ENCODE measurements at regions not wholly inside any gene's neighbourhood (a gene's known extent, or its start where the extent isn't known, plus 50 kb on each side); places are given as distances from the start of the nearest gene placed in this dataset.

GRCh38 chr3:25913179-25913578, 123.3 kb downstream of the OXSM start (continued):
- TF ChIP-seq GTF2F1 (IDR thresholded peaks at IDR 0.05; ENCODE audit: borderline replicate concordance, low read depth, low read length) (no peak), RNF2 (IDR thresholded peaks at IDR 0.05; ENCODE audit: borderline replicate concordance, low read depth, low read length, missing control alignments, poor library complexity, severe bottlenecking) (no peak), YY1 (IDR thresholded peaks at IDR 0.05; ENCODE audit: low read depth, low read length) (no peak), E2F6 (IDR thresholded peaks at IDR 0.05) (no peak)
- TF ChIP-seq, protein P1, sequence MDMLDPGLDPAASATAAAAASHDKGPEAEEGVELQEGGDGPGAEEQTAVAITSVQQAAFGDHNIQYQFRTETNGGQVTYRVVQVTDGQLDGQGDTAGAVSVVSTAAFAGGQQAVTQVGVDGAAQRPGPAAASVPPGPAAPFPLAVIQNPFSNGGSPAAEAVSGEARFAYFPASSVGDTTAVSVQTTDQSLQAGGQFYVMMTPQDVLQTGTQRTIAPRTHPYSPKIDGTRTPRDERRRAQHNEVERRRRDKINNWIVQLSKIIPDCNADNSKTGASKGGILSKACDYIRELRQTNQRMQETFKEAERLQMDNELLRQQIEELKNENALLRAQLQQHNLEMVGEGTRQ (IDR thresholded peaks at IDR 0.05; ENCODE audit: low read length): no peak
